K562 (cell line): ENCODE measurements at regions not wholly inside any gene's neighbourhood (a gene's known extent, or its start where the extent isn't known, plus 50 kb on each side); places are given as distances from the start of the nearest gene placed in this dataset.

Experiments
- ATAC-seq: fragments of 200-7000 bp; cut with Tn5 transposase; 3 replicates; pipeline ENCODE4 v1.9.1; 2020; ENCODE audit warnings: moderate library complexity
- BruUV-seq: library from RNA; stranded (reverse); fragments of 400-500 nt; replicated peaks from 2 replicates; lab custom pipeline; 2021; lab: Mats Ljungman, UMichigan
- CTCF ChIA-PET: fragments of 300-600 bp; formaldehyde crosslinking; extraction: SDS; loops from one replicate; lab custom pipeline; 2021; ENCODE audit warnings: low intra/inter-chr PET ratio; lab: Yijun Ruan, JAX
- POLR2A ChIA-PET: fragments of 300-600, 350-650 bp; sonication (Branson Sonifier 250); formaldehyde crosslinking; extraction: SDS; loops from one replicate; lab custom pipeline; 2021; ENCODE audit warnings: antibody characterized with exemption, inconsistent platforms; lab: Yijun Ruan, JAX
- DNase-seq, 4 experiments: peaks; one replicate each; pipeline versions ENCODE4 v3.0.0 to v3.0.0-alpha.2; 2011 to 2018; ENCODE audit warnings: low spot score in 3 of 4, mixed read lengths in 3 of 4; ENCODE audit errors: extremely low read depth in 1 of 4
- FAIRE-seq: peaks from 2 replicates; lab custom pipeline; 2011; peaks lifted over from hg19 to GRCh38; lab: Jason Lieb, UNC
- H2AFZ ChIP-seq: 2 replicates; pipeline ENCODE4 v1.6.0; 2011; ENCODE audit warnings: low read depth, low read length, control low read depth, inconsistent platforms
- H3K27ac ChIP-seq: fragments of 200-600 bp; 3 replicates; pipeline ENCODE4 v1.8.0; 2011; ENCODE audit warnings: low read depth, mild to moderate bottlenecking, control low read depth, inconsistent platforms, low read length, moderate library complexity, mixed read lengths; ENCODE audit errors: extremely low read depth
- H3K27me3 ChIP-seq, 2 experiments: fragments of 300-600 bp in 1 of 2; 2 replicates in 1 of 2; 3 replicates in 1 of 2; pipeline versions ENCODE4 v1.6.0 to v1.8.0; 2011; ENCODE audit warnings: inconsistent platforms in 2 of 2, low read length in 2 of 2, mild to moderate bottlenecking in 1 of 2, mixed read lengths in 1 of 2, moderate library complexity in 1 of 2; ENCODE audit not compliant: control insufficient read depth in 2 of 2, insufficient read depth in 2 of 2
- H3K36me3 ChIP-seq: fragments of 300-600 bp; 3 replicates; pipeline ENCODE4 v1.8.0; 2011; ENCODE audit warnings: mild to moderate bottlenecking, low read length, inconsistent platforms; ENCODE audit not compliant: control insufficient read depth, insufficient read depth
- H3K4me1 ChIP-seq, 2 experiments: fragments of 200-600 bp in 1 of 2; replicated peaks in 1 of 2; 2 replicates in 1 of 2; 3 replicates in 1 of 2; pipeline versions ENCODE4 v1.5.1 to v1.8.0; 2011; ENCODE audit warnings: inconsistent platforms in 2 of 2, low read length in 2 of 2, mild to moderate bottlenecking in 1 of 2, mixed read lengths in 1 of 2, moderate library complexity in 1 of 2; ENCODE audit not compliant: control insufficient read depth in 2 of 2, insufficient read depth in 2 of 2
- H3K4me2 ChIP-seq: 2 replicates; pipeline ENCODE4 v1.6.1; 2011; ENCODE audit warnings: low read length, control low read depth, inconsistent platforms, mixed read lengths; ENCODE audit not compliant: insufficient read depth
- H3K4me3 ChIP-seq: fragments of 200-600 bp; sonication (generic), shearing (Covaris generic); 2 replicates; pipeline ENCODE4 v1.5.1; 2016; ENCODE audit warnings: control low read depth, inconsistent platforms
- H3K79me2 ChIP-seq: fragments of 200-600 bp; 3 replicates; pipeline ENCODE4 v1.8.0; 2011; ENCODE audit warnings: low read length, inconsistent platforms; ENCODE audit not compliant: control insufficient read depth, insufficient read depth
- H3K9ac ChIP-seq, 2 experiments: 2 replicates each; pipeline versions ENCODE4 v1.6.0 to v1.6.1; 2011; ENCODE audit warnings: low read depth in 2 of 2, low read length in 2 of 2, control low read depth in 1 of 2, inconsistent platforms in 1 of 2, mild to moderate bottlenecking in 1 of 2, mixed read lengths in 1 of 2; ENCODE audit not compliant: insufficient read depth in 1 of 2
- H3K9me1 ChIP-seq: one replicate; pipeline ENCODE4 v1.6.0; 2011; ENCODE audit warnings: inconsistent platforms, mild to moderate bottlenecking, low read length, moderate library complexity; ENCODE audit not compliant: control insufficient read depth, insufficient read depth
- H3K9me3 ChIP-seq: replicated peaks from 2 replicates; pipeline ENCODE4 v1.5.1; 2011; ENCODE audit warnings: low read depth, low read length, inconsistent platforms; ENCODE audit not compliant: control insufficient read depth, insufficient read depth
- H4K20me1 ChIP-seq: replicated peaks from 2 replicates; pipeline ENCODE4 v1.6.1; 2011; ENCODE audit warnings: low read length, inconsistent platforms, mixed read lengths; ENCODE audit not compliant: control insufficient read depth, insufficient read depth
- IRF1 ChIP-seq: sonication (generic); formaldehyde crosslinking; IDR thresholded peaks from 2 replicates; pipeline ENCODE4 v1.8.0; 2022; ENCODE audit warnings: missing genetic modification reagents, mild to moderate bottlenecking, borderline replicate concordance
- NFE2L1 ChIP-seq: fragments of 450-650 bp; IDR thresholded peaks from 2 replicates; pipeline ENCODE4 v1.6.1; 2016; ENCODE audit warnings: missing genetic modification characterization, low read depth, mild to moderate bottlenecking, missing compliant biosample characterization, moderate library complexity, borderline replicate concordance
- PHTF2 ChIP-seq: fragments of 250-450 bp; sonication (Bioruptor Pico); IDR thresholded peaks from 2 replicates; pipeline ENCODE4 v1.5.0; 2021; ENCODE audit warnings: mild to moderate bottlenecking
- WGBS: fragments of 100-300 bp; shearing (Covaris generic); methylation state at CpG from one replicate; pipeline ENCODE4 v1.1.6; 2016; ENCODE audit warnings: low coverage, mixed read lengths; ENCODE audit not compliant: insufficient coverage; ENCODE audit errors: missing lambda C conversion rate; 5-methylcytosine and 5-hydroxymethylcytosine counted together
- in situ Hi-C: fragments of 300-500 bp; cut with MboI; formaldehyde crosslinking; loops from 4 replicates; pipeline ENCODE4 v1.15.0; 2018; ENCODE audit warnings: inconsistent platforms, mixed read lengths
- intact Hi-C: fragments of 100-400 bp; cut with micrococcal nuclease; formaldehyde crosslinking; loops from 2 replicates; pipeline ENCODE4 v1.14.2; 2022
- TF ChIP-seq, protein P1 (sequence below), 3 experiments: fragments of 200-800 bp in 1 of 3; fragments of 250-450 bp in 1 of 3; fragments of 450-650 bp in 1 of 3; sonication (Bioruptor Pico) in 1 of 3; sonication (Bioruptor generic) in 1 of 3; formaldehyde crosslinking in 1 of 3; IDR thresholded peaks; 2 replicates each; pipeline versions ENCODE4 v1.6.1 to v1.8.0; 2016 to 2022; ENCODE audit warnings: mild to moderate bottlenecking in 2 of 3, missing genetic modification characterization in 2 of 3, missing compliant biosample characterization in 1 of 3, moderate library complexity in 1 of 3

DNA sequence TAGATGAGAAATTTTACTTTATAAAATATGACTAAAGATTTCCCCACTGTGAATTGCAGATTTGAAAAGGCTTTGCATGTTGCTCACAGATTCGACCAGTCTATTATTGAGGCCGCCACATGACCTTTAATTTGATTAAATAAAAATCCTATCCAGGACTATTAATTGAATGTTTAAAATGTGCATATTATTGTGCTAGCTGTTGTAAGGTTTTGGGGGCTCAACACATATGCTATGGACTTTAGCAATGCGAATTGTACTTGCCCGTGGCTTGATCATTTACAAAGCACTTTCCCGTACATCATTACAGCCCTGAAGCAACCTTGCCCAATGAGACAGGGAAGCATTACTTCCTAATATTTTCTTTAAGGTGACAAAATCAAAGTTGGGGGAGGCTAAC lies 243.0 kb downstream of the ACTR3B start:
- Histone ChIP-seq H3K4me2 (no peak overlapping the region), H3K9me1 (no peaks in the 10 kb centered on the region), H3K9ac (no peak overlapping the region), H3K4me1 (no peaks in the 10 kb centered on the region), H2AFZ (no peak overlapping the region), H3K79me2 (no peaks in the 10 kb centered on the region), H3K36me3 (no peaks in the 10 kb centered on the region), H3K27me3 (peaks cover 21 to 36% of the 10 kb centered on the region in 2 experiments), H3K9me3 (no peaks in the 10 kb centered on the region), H3K4me3 (no peak overlapping the region)
- ChIA-PET CTCF (no interaction called here), POLR2A (no interaction called here)
- BruUV-seq = no TSS peak
- in situ Hi-C loops = no loop called here
- intact Hi-C loops = no loop called here
- ATAC-seq (no peak), FAIRE-seq (no peak)
- no peak for TF ChIP-seq NFE2L1 (tag)
- TF ChIP-seq IRF1 (CRISPR knock-in tag) = no peak
- TF ChIP-seq, protein P1, sequence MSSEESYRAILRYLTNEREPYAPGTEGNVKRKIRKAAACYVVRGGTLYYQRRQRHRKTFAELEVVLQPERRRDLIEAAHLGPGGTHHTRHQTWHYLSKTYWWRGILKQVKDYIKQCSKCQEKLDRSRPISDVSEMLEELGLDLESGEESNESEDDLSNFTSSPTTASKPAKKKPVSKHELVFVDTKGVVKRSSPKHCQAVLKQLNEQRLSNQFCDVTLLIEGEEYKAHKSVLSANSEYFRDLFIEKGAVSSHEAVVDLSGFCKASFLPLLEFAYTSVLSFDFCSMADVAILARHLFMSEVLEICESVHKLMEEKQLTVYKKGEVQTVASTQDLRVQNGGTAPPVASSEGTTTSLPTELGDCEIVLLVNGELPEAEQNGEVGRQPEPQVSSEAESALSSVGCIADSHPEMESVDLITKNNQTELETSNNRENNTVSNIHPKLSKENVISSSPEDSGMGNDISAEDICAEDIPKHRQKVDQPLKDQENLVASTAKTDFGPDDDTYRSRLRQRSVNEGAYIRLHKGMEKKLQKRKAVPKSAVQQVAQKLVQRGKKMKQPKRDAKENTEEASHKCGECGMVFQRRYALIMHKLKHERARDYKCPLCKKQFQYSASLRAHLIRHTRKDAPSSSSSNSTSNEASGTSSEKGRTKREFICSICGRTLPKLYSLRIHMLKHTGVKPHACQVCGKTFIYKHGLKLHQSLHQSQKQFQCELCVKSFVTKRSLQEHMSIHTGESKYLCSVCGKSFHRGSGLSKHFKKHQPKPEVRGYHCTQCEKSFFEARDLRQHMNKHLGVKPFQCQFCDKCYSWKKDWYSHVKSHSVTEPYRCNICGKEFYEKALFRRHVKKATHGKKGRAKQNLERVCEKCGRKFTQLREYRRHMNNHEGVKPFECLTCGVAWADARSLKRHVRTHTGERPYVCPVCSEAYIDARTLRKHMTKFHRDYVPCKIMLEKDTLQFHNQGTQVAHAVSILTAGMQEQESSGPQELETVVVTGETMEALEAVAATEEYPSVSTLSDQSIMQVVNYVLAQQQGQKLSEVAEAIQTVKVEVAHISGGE (CRISPR knock-in tag; IDR thresholded peaks at IDR 0.05) = no peak
- TF ChIP-seq PHTF2 (CRISPR knock-in tag) = no peak
- TF ChIP-seq, all 486 proteins: peak for 0
- DNase-seq = no peak
- Histone ChIP-seq H4K20me1 (no peaks in the 10 kb centered on the region; the same call in 1 of the 2 replicates), H3K27ac (no peak overlapping the region)
- under 1% methylated on average over 5 of the region's 5 CpGs for WGBS
